Gastroesophageal sphincter (tissue), 4 donors: ENCODE measurements at regions not wholly inside any gene's neighbourhood (a gene's known extent, or its start where the extent isn't known, plus 50 kb on each side); places are given as distances from the start of the nearest gene placed in this dataset.
A peak's percentile ranks its signal among the peaks of the same experiment; 100 is the strongest.

ENCODE experiments used
- ATAC-seq: fragments of 150-250 bp; one replicate; pipeline ENCODE4 v1.9.1; 2016; ENCODE audit warnings: mild to moderate bottlenecking, moderate library complexity
- H3K27ac ChIP-seq, 4 donors: fragments of 200-600 bp; sonication (generic) in 3 of 4; 1 replicate in 3 of 4; 2 replicates in 1 of 4; pipeline ENCODE4 v1.5.1; 2016 to 2019
- H3K27me3 ChIP-seq: fragments of 200-600 bp; sonication (generic); one replicate; pipeline ENCODE4 v1.5.1; 2019
- H3K36me3 ChIP-seq, 2 donors: fragments of 200-600 bp; sonication (generic); one replicate each; pipeline ENCODE4 v1.5.1; 2019; ENCODE audit warnings: control low read depth in 1 of 2
- H3K4me1 ChIP-seq, 3 donors: fragments of 200-600 bp; sonication (generic); 1 replicate in 2 of 3; 2 replicates in 1 of 3; pipeline ENCODE4 v1.5.1; 2016 to 2019; ENCODE audit warnings: control low read depth in 2 of 3
- H3K4me3 ChIP-seq, 2 donors: fragments of 200-600 bp; sonication (generic); one replicate each; pipeline ENCODE4 v1.5.1; 2019; ENCODE audit warnings: mild to moderate bottlenecking in 1 of 2, moderate library complexity in 1 of 2
- H3K9me3 ChIP-seq, 3 donors: fragments of 200-600 bp; sonication (generic); one replicate each; pipeline ENCODE4 v1.5.1; 2017 to 2019; ENCODE audit warnings: control low read depth in 2 of 3
- CTCF ChIP-seq, 4 experiments: fragments of 200-600 bp in 2 of 4; fragments of 450-650 bp in 2 of 4; sonication (generic) in 1 of 4; IDR thresholded peaks; one replicate each; pipeline ENCODE4 v1.5.1; 2017 to 2019; ENCODE audit warnings: antibody characterized with exemption in 4 of 4, mild to moderate bottlenecking in 2 of 4, moderate library complexity in 2 of 4
- EP300 ChIP-seq: sonication (generic); formaldehyde crosslinking; IDR thresholded peaks from one replicate; pipeline ENCODE4 v1.6.1; 2017; ENCODE audit warnings: antibody characterized with exemption, mild to moderate bottlenecking
- POLR2A ChIP-seq, 2 donors: fragments of 450-650 bp; IDR thresholded peaks; one replicate each; pipeline ENCODE4 v1.6.1; 2017; ENCODE audit warnings: antibody characterized with exemption in 2 of 2, mild to moderate bottlenecking in 2 of 2, moderate library complexity in 1 of 2
- POLR2AphosphoS5 ChIP-seq: sonication (generic); formaldehyde crosslinking; IDR thresholded peaks from one replicate; pipeline ENCODE4 v1.6.1; 2017; ENCODE audit warnings: antibody characterized with exemption
- WGBS, 2 donors: methylation state at CpG; one replicate each; pipeline ENCODE4 v1.1.5; 2018; ENCODE audit warnings: low coverage in 1 of 2; 5-methylcytosine and 5-hydroxymethylcytosine counted together

GRCh38 chr7:441684-442421 is 77.8 kb downstream of the PDGFA start:
- Histone ChIP-seq H3K4me3 (no peak overlapping the region), H3K9me3 (no peaks in the 10 kb centered on the region), H3K4me1 (peaks cover 0 to 8% (median 0%) of the 10 kb centered on the region in 3 donors), H3K36me3 (no peaks in the 10 kb centered on the region), H3K27ac (no peak overlapping the region), H3K27me3 (no peaks in the 10 kb centered on the region)
- TF ChIP-seq POLR2A (IDR thresholded peaks at IDR 0.05) (no peak), POLR2AphosphoS5 (no peak), EP300 (no peak)
- WGBS, 2 donors = 86 to 90% methylated on average over 2 to 8 of the region's 14 CpGs
- ATAC-seq = no peak

GRCh38 chr7:442457-442856 is 77.2 kb downstream of the PDGFA start:
- WGBS, 2 donors = 65 to 90% methylated on average over 3 to 7 of the region's 7 CpGs
- TF ChIP-seq EP300 = no peak
- no peak for TF ChIP-seq POLR2A (IDR thresholded peaks at IDR 0.05)
- TF ChIP-seq POLR2AphosphoS5 = no peak
- TF ChIP-seq CTCF (IDR thresholded peaks at IDR 0.05) = no peak
- Histone ChIP-seq H3K9me3 (no peaks in the 10 kb centered on the region), H3K27ac (no peak overlapping the region), H3K4me1 (peaks cover 0 to 8% (median 0%) of the 10 kb centered on the region in 3 donors), H3K36me3 (no peaks in the 10 kb centered on the region), H3K4me3 (no peak overlapping the region), H3K27me3 (no peaks in the 10 kb centered on the region)
- no peak for ATAC-seq

GRCh38 chr7:443279-443833 is 76.3 kb downstream of the PDGFA start:
- Histone ChIP-seq H3K36me3 (no peaks in the 10 kb centered on the region), H3K27me3 (no peaks in the 10 kb centered on the region), H3K27ac (no peak overlapping the region), H3K4me3 (no peak overlapping the region), H3K9me3 (no peaks in the 10 kb centered on the region), H3K4me1 (peaks cover 0 to 8% (median 0%) of the 10 kb centered on the region in 3 donors)
- ATAC-seq = no peak
- 94 to 100% methylated on average over 1 of the region's 1 CpG for WGBS, 2 donors
- no peak for TF ChIP-seq POLR2AphosphoS5
- no peak for TF ChIP-seq CTCF (IDR thresholded peaks at IDR 0.05)
- TF ChIP-seq POLR2A (IDR thresholded peaks at IDR 0.05) = no peak
- TF ChIP-seq EP300 = no peak

- H3K27ac ChIP-seq = no peak overlapping the region
- no peak overlapping the region for H3K4me3 ChIP-seq
- TF ChIP-seq CTCF (IDR thresholded peaks at IDR 0.05) = no peak
- no peak for TF ChIP-seq EP300
- TF ChIP-seq POLR2AphosphoS5 = no peak
- TF ChIP-seq POLR2A (IDR thresholded peaks at IDR 0.05) = no peak
Observed at GRCh38 chr7:444606-445005, 75.0 kb downstream of the PDGFA start.

GRCh38 chr7:445020-445419 is 74.6 kb downstream of the PDGFA start:
- 100% methylated on average over 2 to 6 of the region's 14 CpGs for whole genome bisulfite sequencing, 2 donors
- peak; percentile 11 for ATAC-seq
- Histone ChIP-seq H3K27ac (no peak overlapping the region), H3K27me3 (no peaks in the 10 kb centered on the region), H3K4me3 (no peak overlapping the region), H3K9me3 (no peaks in the 10 kb centered on the region), H3K4me1 (peaks cover 0 to 8% (median 0%) of the 10 kb centered on the region in 3 donors), H3K36me3 (no peaks in the 10 kb centered on the region)
- no peak for TF ChIP-seq EP300
- no peak for TF ChIP-seq CTCF (IDR thresholded peaks at IDR 0.05)
- TF ChIP-seq POLR2A (IDR thresholded peaks at IDR 0.05) = no peak
- TF ChIP-seq POLR2AphosphoS5 = no peak

More at GRCh38 chr7:444606-445005, 75.0 kb downstream of the PDGFA start:
- WGBS, 2 donors = 51 to 56% methylated on average over 1 to 2 of the region's 8 CpGs
- peaks cover 0 to 8% (median 0%) of the 10 kb centered on the region in 3 donors for H3K4me1 ChIP-seq
- H3K9me3 ChIP-seq = no peaks in the 10 kb centered on the region
- no peaks in the 10 kb centered on the region for H3K27me3 ChIP-seq
- H3K36me3 ChIP-seq = no peaks in the 10 kb centered on the region
- peak; percentile 22 for ATAC-seq
